Stimulated activated CD4-positive, alpha-beta T cell treated with anti-CD3 and anti-CD28 coated beads, Interleukin-1b, Interleukin-23, amount 100 ng/mL, for 48 hours (primary cell): ENCODE measurements at regions not wholly inside any gene's neighbourhood (a gene's known extent, or its start where the extent isn't known, plus 50 kb on each side); places are given as distances from the start of the nearest gene placed in this dataset.
A peak's percentile ranks its signal among the peaks of the same experiment; 100 is the strongest.

Source experiments
- DNase-seq: peaks from one replicate; pipeline ENCODE4 v3.0.0-alpha.2; 2020

DNA sequence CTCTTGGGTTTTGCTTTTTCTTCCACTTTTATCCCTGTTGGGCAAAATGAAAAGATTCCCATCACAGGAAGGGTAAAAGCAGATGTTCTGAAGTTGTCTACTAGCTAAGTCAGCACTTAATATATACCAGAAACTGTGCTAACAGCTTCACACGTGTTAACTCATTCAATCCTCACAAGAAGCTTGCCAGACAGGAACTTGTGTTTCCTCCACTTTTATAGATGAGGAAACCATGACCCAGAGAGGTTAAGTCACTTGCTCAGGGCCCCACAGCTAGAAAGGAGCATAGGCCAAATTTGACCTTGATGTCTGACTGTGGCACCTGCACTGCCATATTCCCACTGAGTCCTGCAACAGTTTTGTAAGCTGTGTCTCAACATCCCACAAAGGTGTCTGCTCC is 76.8 kb upstream of the EPC2 start:
- no peak for DNase-seq

DNA sequence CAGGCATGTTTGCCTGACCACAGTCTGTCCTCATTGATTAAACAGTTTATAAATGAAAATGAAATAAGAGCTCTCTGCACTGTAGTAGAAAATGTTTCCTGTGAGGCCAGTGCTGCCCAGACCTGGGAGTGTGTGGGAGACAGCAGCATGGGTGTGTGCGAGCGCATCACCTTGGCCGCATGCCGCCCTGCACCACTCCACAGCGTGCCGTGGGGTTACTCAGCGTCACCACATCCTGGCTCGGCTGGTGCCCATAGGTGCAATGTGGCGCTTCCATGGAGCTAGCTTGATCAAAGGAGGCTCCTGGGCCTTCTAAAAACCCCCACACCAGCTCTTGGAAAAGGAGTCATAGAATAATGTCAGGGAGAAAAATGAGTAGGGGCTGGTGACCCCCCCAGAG is 76.0 kb upstream of the EPC2 start:
- peak; percentile 30 for DNase-seq

DNA sequence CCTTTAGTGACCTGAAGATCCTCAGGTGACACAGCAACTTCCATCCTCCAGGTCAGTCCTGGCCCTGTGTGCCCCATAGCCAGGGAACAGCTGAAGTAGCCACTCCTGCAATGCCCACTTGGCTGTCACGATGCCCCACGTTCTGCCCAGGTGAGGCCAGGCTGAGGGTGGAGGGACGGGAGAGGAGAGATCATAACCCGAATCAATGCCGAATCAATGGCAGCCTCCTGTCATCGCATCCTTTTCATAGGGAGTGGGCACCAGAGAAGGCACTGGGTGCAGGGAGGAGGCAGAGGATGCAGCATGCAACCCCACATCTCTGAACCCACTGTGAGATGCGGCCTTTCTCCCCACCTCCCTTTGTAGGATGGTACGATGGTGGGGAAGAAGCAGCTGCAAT is 75.3 kb upstream of the EPC2 start:
- DNase-seq, result no peak

DNA sequence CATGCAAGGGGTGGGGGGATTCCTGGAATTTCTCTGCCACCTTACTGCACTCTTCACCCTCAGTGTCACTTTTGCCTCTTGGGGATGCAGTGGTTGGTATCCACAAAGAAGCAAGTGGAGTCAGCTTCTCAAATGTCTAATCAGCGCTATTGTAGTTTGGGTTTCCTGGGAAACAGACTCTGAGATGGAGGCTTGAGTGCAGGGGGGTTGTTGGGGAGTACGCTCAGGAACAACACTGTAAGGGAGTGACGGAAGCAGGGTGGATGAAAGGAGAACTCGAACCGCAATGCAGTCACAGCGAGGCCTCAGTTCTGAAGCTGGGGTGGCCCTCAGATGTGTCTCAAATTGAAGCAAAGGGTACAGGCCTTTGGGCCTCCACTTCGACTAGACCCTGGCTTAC is 73.6 kb upstream of the EPC2 start:
- DNase-seq, result no peak

DNA sequence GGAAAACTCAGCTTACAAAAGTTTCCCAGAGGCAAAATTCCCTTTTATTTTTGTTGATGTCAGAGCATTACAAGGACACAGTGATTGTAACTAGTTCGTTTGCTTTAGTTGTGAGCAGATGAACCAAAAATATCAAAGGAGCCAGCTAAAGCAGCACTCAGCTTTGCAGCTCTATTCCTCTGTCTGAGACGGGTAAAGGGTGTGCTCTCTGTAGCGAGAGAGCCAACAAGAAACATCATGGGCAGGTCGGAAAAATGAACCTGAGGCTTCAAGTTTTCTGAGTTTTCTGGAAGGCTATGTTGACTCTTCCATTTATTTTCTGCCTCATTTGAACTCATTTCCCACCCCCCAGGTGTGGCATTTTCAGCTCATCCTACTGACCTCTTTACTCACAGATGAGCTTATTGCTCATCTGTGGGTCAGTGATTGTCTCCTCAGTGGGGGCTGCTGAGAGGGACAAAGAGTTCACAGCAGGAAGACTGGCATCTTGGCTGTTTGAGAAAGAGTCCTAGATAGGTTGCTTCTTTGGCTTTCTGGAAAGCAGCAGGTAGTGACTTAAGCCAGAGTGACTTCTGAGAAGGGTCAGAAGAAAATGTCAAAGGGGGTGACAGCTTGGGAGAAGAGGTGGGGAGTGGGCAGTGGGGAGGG is 66.6 kb upstream of the EPC2 start:
- DNase-seq, result no peak

DNA sequence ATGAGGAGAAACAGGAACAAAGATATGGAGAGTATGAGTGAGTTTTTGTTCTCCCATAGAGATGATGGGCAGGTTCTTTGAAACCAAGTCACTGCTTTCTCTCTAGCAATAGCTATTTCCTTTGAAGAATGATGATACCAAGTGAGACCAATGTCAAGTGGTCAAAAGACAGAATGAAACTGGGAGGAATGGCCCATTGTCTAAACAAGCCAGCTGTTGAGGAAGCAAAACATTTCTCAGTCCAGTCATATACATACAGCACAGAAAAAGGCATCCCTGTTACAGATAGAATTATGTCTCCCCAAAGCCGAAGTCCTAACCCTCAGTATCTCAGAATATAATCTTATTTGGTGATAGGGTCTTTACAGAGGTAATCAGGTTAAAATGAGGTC is 66.1 kb upstream of the EPC2 start:
- DNase-seq, result no peak

DNA sequence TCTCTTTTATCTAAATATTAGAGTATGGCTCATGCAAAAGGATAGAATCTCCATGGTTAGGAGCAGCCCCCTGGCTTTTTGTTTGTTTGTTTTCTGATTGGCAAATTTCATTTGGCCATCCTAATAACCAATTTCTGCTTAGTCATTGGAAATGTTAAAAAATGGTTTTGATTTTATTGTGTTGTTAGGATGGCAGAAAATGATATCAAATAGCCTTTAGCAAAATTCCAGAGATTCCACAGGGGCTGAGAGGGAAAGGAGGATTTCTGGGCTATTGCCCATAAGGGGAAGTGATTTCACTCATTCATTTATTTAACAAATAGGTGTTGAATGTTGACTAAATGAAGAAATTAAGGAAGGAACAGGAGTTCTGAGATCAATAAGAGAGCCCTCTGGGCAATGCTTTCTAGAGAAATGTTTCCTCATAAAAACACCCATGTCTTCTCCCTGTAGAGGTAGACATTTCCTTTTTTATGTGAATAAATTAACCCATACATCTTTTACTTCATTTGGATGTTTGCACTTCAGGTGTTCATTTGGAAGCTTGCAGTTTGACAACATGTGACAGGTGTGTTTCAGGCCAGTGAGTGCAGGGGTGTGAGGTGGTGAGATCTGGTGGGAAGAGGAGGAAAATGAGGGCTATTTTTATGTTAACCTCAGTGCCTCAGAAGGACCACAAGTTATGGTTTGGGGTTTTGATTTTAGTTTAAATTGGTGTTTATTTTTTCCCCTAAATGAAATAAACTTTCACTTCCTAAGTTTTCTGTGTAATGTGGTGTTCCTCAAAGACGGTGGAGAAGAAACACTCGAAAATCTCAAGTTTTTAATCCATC is 61.7 kb upstream of the EPC2 start:
- no peak for DNase-seq

DNA sequence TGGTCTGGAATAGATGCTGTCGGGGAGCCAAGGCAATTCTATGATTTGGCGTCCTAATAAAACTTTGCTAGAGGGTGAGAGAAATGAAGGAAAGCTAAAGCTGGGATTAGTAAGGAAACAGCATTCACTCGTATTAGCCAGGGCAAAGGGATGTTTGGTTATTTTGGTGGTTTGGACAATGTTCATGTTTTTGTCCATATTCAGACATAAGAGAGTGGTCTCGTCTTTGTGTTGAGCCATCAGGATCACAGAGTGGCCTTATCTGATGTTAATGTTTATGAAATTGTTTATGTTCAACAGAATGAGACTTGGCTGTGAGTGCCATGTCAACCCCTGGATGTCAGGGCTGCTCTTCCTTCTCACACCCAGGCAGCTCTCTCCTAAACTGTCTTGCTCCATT is 58.9 kb upstream of the EPC2 start:
- no peak for DNase-seq

DNA sequence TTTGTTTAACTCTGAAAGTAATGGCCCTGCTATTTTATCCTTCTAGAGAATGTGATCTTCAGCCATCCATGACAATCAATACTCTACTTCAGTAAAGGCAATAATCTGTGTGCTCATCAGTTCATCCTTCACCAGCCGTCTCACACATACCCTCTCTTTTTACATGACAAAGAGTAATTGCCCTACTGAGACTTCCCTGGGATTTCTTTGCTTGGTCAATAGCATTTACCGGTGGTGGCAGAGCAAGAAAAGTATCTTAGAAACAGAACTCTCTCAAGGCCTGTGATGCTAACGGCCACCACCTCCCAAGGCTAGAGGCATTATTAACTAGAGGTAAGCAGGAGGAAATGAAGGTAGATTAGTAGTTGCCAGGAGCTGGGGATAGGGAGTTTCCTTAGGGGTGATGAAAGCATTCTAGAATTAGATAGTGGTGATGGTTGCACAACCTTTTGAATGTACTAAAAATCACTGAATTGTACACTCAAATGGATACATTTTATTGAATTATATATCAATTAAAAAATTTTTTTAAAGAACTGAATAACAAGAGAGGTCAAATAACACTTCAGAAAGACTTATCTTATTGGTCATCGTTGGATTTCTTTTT is 57.9 kb upstream of the EPC2 start:
- no peak for DNase-seq

DNA sequence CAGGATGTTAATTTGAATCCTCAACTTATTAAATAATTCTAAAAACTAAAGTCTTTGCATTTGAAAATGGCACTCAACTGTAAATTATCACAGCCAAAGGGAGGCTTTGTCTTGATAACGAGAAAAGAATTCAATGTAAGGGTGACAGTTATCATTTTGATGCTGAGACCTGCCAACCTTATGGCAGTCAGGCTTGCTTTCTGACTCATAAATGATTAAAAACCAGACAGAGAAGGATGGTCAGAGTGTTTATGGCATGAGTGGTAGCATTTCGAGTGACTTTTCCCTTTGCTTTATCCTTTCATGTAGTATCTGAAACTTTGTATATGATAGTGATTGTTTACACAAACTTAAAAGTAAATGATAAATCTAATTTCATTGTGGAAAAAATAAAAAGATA is 53.9 kb upstream of the EPC2 start:
- no peak for DNase-seq

DNA sequence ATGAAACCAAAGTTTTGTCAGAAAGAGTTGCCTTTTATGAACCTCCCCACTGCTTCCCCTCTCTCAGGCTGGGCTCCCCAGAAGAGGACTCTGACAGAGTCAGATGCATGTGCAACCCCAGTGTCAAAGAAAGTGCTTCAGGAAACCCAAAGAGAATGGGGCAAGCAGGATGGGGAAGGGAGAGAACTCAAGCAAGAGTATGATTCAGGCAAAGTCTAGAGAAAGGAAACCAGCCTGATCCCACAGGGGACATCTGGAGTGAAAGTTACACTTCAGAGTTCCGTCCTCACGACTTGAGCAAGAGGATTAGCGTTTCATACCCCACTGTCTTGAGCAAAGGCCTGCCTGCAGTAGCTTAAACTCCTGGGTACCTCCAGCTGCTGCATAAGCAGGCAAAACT is 51.8 kb upstream of the EPC2 start:
- DNase-seq, result no peak

DNA sequence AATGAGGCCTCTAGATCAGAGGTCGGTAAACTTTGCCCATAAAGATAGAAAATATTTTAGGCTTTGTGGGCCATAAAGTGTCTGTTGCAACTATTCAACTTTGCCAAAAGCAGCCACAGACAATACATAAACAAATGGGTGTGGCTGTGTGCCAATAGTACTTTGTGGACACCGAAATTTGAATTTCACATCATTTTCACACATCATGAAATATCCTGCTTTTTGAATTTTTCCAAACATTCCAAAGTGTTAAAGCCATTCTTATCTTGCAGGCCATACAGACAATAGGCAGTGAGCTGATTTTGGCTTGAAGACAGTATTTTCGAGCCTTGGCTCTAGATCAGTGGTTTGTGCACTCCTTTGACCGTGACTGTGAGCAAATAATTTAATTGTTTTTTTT is 51.1 kb upstream of the EPC2 start:
- DNase-seq, result no peak

DNA sequence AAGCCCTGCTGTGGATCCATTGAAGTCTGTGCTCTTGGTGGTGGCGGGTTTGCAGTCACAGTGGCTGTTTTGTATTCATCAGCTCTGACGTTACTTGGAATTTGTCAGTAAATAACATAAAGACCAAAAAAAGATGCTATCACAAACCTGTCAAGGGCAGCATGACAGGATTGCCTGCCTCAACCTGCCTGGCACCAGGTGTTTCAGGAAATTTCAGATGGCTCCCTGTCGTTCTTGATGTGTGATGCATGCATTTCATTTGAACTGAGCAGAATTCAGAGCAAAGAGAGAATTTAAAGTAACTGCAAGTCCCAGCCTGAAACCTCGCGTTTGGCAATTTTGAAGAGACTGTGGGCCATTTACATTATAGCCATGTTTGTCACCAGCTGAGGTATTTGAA is 50.3 kb upstream of the EPC2 start:
- DNase-seq, result no peak
